ENCODE measurements at regions not wholly inside any gene's neighbourhood (a gene's known extent, or its start where the extent isn't known, plus 50 kb on each side); places are given as distances from the start of the nearest gene placed in this dataset.

- no peak for TF ChIP-seq ZNF776 (tag by site-specific recombination; IDR thresholded peaks at IDR 0.05; ENCODE audit: borderline replicate concordance)
- no peak for TF ChIP-seq ZBTB26 (tag by site-specific recombination; optimal IDR thresholded peaks at IDR 0.05)
These were observed 1357.9 kb downstream of the SLITRK5 start (continued) for GRCh38 chr13:89029062-89029461.

GRCh38 chr13:89034015-89034414 lies 1362.8 kb downstream of the SLITRK5 start:
- Histone ChIP-seq H3K9me3 (ENCODE audit: control insufficient read depth, insufficient read depth, low read depth, low read length) (no peaks in the 10 kb centered on the region), H3K4me1 (ENCODE audit: control insufficient read depth, insufficient read depth, low read length) (no peaks in the 10 kb centered on the region), H3K36me3 (ENCODE audit: control insufficient read depth in 2 of 2, insufficient read depth in 1 of 2, low read length in 2 of 2) (no peaks in the 10 kb centered on the region), H3K4me3 (ENCODE audit: low read depth, low read length) (no peak overlapping the region), H3K27ac (ENCODE audit: extremely low read depth, low read depth, low read length) (no peak overlapping the region)
- CTCF ChIA-PET, result interaction anchor here (0.6 kb wide), 1 partner anchor 35 kb away, joined by 5 read pairs; no protein-coding TSS in a partner anchor
- POLR2A ChIA-PET, result no interaction called here
- TF ChIP-seq SETDB1 (IDR thresholded peaks at IDR 0.05; ENCODE audit: insufficient read length, low read length) (peak; percentile 93), ZNF585B (tag by site-specific recombination; IDR thresholded peaks at IDR 0.05) (peak; percentile 76), ZNF560 (tag by site-specific recombination; IDR thresholded peaks at IDR 0.05; ENCODE audit: borderline replicate concordance) (no peak), TRIM28 (IDR thresholded peaks at IDR 0.05; ENCODE audit: borderline replicate concordance, low read length) (peak; percentile 96; the same call in 1 of the 2 replicates)

- ChIA-PET POLR2A (no interaction called here), CTCF (interaction anchor here (0.9 kb wide), 1 partner anchor 14 kb away, joined by 4 read pairs; no protein-coding TSS in a partner anchor)
- no peak overlapping the region for H3K27ac ChIP-seq (ENCODE audit: extremely low read depth, low read depth, low read length)
These were observed 1381.5 kb downstream of the SLITRK5 start for GRCh38 chr13:89052699-89053098.

More at GRCh38 chr13:89052699-89053098, 1381.5 kb downstream of the SLITRK5 start:
- no peaks in the 10 kb centered on the region for H3K4me1 ChIP-seq (ENCODE audit: control insufficient read depth, insufficient read depth, low read length)
- no peaks in the 10 kb centered on the region for H3K9me3 ChIP-seq (ENCODE audit: control insufficient read depth, insufficient read depth, low read depth, low read length)
- no peak overlapping the region for H3K4me3 ChIP-seq (ENCODE audit: low read depth, low read length)
- TF ChIP-seq ZNF292 (tag by site-specific recombination; IDR thresholded peaks at IDR 0.05; ENCODE audit: borderline replicate concordance, low read depth), result no peak
- no peak for TF ChIP-seq KLF9 (tag by site-specific recombination; IDR thresholded peaks at IDR 0.05; ENCODE audit: low read depth)
- no peak for TF ChIP-seq ZNF645 (tag by site-specific recombination; IDR thresholded peaks at IDR 0.05)
- TF ChIP-seq ZNF449 (tag by site-specific recombination; IDR thresholded peaks at IDR 0.05), result no peak
- TF ChIP-seq ZNF175 (tag by site-specific recombination; IDR thresholded peaks at IDR 0.05), result no peak
- TF ChIP-seq ZNF169 (tag by site-specific recombination; IDR thresholded peaks at IDR 0.05), result no peak
- TF ChIP-seq ZFHX2 (tag by site-specific recombination; conservative IDR thresholded peaks at IDR 0.05), result no peak
- no peak for TF ChIP-seq ZNF473 (tag by site-specific recombination; IDR thresholded peaks at IDR 0.05)
- TF ChIP-seq INSM2 (tag by site-specific recombination; IDR thresholded peaks at IDR 0.05), result no peak
- TF ChIP-seq REST (tag by site-specific recombination; IDR thresholded peaks at IDR 0.05), result no peak
- no peak for TF ChIP-seq ZNF266 (tag by site-specific recombination; IDR thresholded peaks at IDR 0.05; ENCODE audit: low read depth)
- no peak for TF ChIP-seq YY1 (tag by site-specific recombination; IDR thresholded peaks at IDR 0.05)
- TF ChIP-seq SALL2 (tag by site-specific recombination; IDR thresholded peaks at IDR 0.05; ENCODE audit: borderline replicate concordance), result no peak
- no peaks in the 10 kb centered on the region for H3K36me3 ChIP-seq (ENCODE audit: control insufficient read depth in 2 of 2, insufficient read depth in 1 of 2, low read length in 2 of 2)

Measured in HEK293 (cell line).